Osteoblast (primary cell): ENCODE measurements at regions not wholly inside any gene's neighbourhood (a gene's known extent, or its start where the extent isn't known, plus 50 kb on each side); places are given as distances from the start of the nearest gene placed in this dataset.

Experiments used
- DNase-seq: peaks from one replicate; pipeline ENCODE4 v3.0.0; 2011; ENCODE audit warnings: low spot score, mixed read lengths; ENCODE audit not compliant: insufficient read length; ENCODE audit errors: missing footprints
- H2AFZ ChIP-seq: 2 replicates; pipeline ENCODE4 v1.6.0; 2011; ENCODE audit warnings: mild to moderate bottlenecking, low read length
- H3K27ac ChIP-seq: 2 replicates; pipeline ENCODE4 v1.5.1; 2011; ENCODE audit warnings: mild to moderate bottlenecking, low read depth, low read length, moderate library complexity
- H3K27me3 ChIP-seq: 2 replicates; pipeline ENCODE4 v1.6.0; 2012; ENCODE audit warnings: mild to moderate bottlenecking, control low read depth, inconsistent platforms, low read length, moderate library complexity; ENCODE audit not compliant: insufficient read depth
- H3K36me3 ChIP-seq: 2 replicates; pipeline ENCODE4 v1.5.1; 2011; ENCODE audit warnings: mild to moderate bottlenecking, low read length, control low read depth, moderate library complexity; ENCODE audit not compliant: insufficient read depth
- H3K4me1 ChIP-seq: 2 replicates; pipeline ENCODE4 v1.5.1; 2011; ENCODE audit warnings: mild to moderate bottlenecking, low read length, control low read depth, moderate library complexity; ENCODE audit not compliant: insufficient read depth
- H3K4me2 ChIP-seq: 2 replicates; pipeline ENCODE4 v1.6.0; 2011; ENCODE audit warnings: mild to moderate bottlenecking, low read length; ENCODE audit not compliant: insufficient read depth
- H3K4me3 ChIP-seq: fragments of 200-600 bp; sonication (generic); 3 replicates; pipeline ENCODE4 v1.5.1; 2012; ENCODE audit warnings: mild to moderate bottlenecking, low read length, inconsistent platforms; ENCODE audit not compliant: insufficient read depth
- H3K79me2 ChIP-seq: 2 replicates; pipeline ENCODE4 v1.6.0; 2012; ENCODE audit warnings: mild to moderate bottlenecking, low read length, control low read depth, inconsistent platforms; ENCODE audit not compliant: insufficient read depth
- H3K9me3 ChIP-seq: 2 replicates; pipeline ENCODE4 v1.5.1; 2011; ENCODE audit warnings: low read depth, low read length, control low read depth
- H4K20me1 ChIP-seq: 2 replicates; pipeline ENCODE4 v1.6.0; 2012; ENCODE audit warnings: mild to moderate bottlenecking, low read length, control low read depth; ENCODE audit not compliant: insufficient read depth
- TF ChIP-seq, protein P1 (sequence below): IDR thresholded peaks from 2 replicates; pipeline ENCODE4 v1.5.1; 2011; ENCODE audit warnings: mild to moderate bottlenecking, low read depth, low read length, moderate library complexity; ENCODE audit errors: extremely low read depth

DNA sequence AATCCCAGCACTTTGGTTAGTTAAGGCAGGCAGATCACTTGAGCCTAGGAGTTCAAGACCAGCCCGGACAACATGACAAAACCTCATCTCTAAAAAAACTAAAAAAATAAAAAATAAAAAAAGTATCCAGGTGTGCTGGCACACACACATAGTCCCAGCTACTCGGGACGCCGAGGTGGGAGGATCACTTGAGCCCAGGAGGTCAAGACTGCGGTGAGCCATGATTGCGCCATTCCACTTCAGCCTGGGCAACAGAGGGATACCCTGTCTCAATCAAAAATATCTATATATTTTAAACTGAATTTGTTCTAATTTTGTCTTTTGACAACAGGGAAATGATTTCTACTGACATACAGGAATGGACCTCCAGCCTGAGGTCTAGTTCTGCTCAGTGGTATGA is 73.3 kb upstream of the MBOAT2 start:
- Histone ChIP-seq H3K4me1 (no peaks in the 10 kb centered on the region), H3K27ac (no peak overlapping the region), H3K36me3 (no peaks in the 10 kb centered on the region), H3K9me3 (peaks cover 2% of the 10 kb centered on the region), H3K79me2 (no peaks in the 10 kb centered on the region), H2AFZ (no peak overlapping the region), H3K27me3 (no peaks in the 10 kb centered on the region), H3K4me2 (no peak overlapping the region), H4K20me1 (no peaks in the 10 kb centered on the region), H3K4me3 (no peak overlapping the region)
- no peak for DNase-seq
- TF ChIP-seq, protein P1, sequence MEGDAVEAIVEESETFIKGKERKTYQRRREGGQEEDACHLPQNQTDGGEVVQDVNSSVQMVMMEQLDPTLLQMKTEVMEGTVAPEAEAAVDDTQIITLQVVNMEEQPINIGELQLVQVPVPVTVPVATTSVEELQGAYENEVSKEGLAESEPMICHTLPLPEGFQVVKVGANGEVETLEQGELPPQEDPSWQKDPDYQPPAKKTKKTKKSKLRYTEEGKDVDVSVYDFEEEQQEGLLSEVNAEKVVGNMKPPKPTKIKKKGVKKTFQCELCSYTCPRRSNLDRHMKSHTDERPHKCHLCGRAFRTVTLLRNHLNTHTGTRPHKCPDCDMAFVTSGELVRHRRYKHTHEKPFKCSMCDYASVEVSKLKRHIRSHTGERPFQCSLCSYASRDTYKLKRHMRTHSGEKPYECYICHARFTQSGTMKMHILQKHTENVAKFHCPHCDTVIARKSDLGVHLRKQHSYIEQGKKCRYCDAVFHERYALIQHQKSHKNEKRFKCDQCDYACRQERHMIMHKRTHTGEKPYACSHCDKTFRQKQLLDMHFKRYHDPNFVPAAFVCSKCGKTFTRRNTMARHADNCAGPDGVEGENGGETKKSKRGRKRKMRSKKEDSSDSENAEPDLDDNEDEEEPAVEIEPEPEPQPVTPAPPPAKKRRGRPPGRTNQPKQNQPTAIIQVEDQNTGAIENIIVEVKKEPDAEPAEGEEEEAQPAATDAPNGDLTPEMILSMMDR = no peak

DNA sequence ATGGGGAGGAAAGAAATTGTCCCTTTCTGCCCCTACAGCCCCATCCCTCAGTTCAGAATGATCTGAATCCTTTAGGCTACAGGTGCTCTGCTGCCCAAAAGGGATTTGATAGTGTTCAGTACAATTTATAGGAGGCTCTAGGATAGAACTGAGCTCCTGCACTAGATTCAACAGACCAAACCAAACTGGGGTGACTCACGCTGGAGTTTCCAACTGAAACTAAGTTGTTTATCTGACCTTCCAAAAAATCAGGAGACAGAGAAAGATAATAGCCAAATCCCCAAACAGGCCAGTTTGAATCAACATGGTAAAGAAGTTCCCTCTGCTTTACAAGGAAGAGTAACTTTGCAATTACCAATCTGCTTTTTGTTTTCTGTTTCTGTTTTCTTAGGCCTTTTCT is 72.7 kb upstream of the MBOAT2 start:
- H3K4me1 ChIP-seq = no peaks in the 10 kb centered on the region
- no peak for DNase-seq
- no peaks in the 10 kb centered on the region for H4K20me1 ChIP-seq
- H3K36me3 ChIP-seq = no peaks in the 10 kb centered on the region
- H3K27ac ChIP-seq = no peak overlapping the region
- no peaks in the 10 kb centered on the region for H3K9me3 ChIP-seq
- H3K79me2 ChIP-seq = no peaks in the 10 kb centered on the region
- TF ChIP-seq, protein P1 = no peak
- peak overlapping the region; percentile 10 for H2AFZ ChIP-seq
- no peak overlapping the region for H3K4me2 ChIP-seq
- no peaks in the 10 kb centered on the region for H3K27me3 ChIP-seq
- H3K4me3 ChIP-seq = no peak overlapping the region

DNA sequence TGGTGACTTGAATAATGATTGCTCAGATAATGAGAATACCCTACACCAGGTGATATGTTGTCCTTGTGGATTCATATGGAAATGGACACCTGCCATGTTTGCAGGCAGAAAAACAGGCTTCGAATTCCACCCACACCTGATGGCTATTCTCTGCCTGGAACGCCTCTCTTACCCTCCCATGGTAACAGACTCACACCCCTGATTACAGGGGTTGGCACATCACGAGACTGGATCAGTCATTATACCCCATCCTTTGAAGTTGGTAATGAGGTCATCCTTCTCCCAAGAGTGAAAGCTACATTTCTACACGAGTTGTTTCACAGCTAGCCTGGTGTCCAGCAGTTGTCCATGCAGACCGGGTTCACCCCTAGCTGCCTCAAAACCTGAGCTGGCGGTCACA is 71.4 kb upstream of the MBOAT2 start:
- H2AFZ ChIP-seq = peak overlapping the region; percentile 24
- no peak overlapping the region for H3K27ac ChIP-seq
- H3K4me3 ChIP-seq = no peak overlapping the region
- H3K4me2 ChIP-seq = no peak overlapping the region
- H3K27me3 ChIP-seq = no peaks in the 10 kb centered on the region
- no peaks in the 10 kb centered on the region for H4K20me1 ChIP-seq
- TF ChIP-seq, protein P1 = no peak
- no peak for DNase-seq
- no peaks in the 10 kb centered on the region for H3K79me2 ChIP-seq
- no peaks in the 10 kb centered on the region for H3K9me3 ChIP-seq
- H3K4me1 ChIP-seq = no peaks in the 10 kb centered on the region
- H3K36me3 ChIP-seq = no peaks in the 10 kb centered on the region

DNA sequence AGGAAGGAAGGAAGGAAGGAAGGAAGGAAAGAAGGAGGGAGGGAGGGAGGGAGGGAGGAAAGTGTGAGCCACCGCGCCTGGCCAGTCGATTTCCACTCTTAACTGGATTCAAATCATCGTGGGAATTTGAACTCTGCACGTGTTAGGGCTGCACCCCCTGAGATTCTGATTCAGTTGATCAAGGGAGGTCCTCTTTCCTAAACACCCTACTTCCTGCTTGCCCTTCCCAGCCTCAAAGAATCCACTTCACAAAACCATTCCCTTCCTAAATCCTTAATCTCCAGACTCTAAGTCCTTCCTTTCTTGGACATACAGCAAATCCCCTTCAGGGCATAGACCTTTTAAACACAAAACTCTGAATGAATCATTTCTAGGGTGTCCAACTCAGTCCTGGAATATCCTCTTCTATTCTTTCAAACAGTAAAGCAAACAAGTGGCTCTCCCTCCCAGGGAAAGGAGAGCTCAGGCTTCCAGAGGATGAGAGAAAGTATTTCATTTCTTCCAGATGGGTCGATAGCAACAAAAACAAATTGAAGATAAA is 68.2 kb upstream of the MBOAT2 start:
- no peak overlapping the region for H3K4me2 ChIP-seq
- no peak for DNase-seq
- no peaks in the 10 kb centered on the region for H3K36me3 ChIP-seq
- TF ChIP-seq, protein P1 = no peak
- H3K27me3 ChIP-seq = no peaks in the 10 kb centered on the region
- peaks cover under 1% of the 10 kb centered on the region for H3K9me3 ChIP-seq
- no peak overlapping the region for H3K4me3 ChIP-seq
- H4K20me1 ChIP-seq = no peaks in the 10 kb centered on the region
- H3K79me2 ChIP-seq = no peaks in the 10 kb centered on the region
- no peak overlapping the region for H3K27ac ChIP-seq
- no peaks in the 10 kb centered on the region for H3K4me1 ChIP-seq
- no peak overlapping the region for H2AFZ ChIP-seq
